ENCODE measurements at regions not wholly inside any gene's neighbourhood (a gene's known extent, or its start where the extent isn't known, plus 50 kb on each side); places are given as distances from the start of the nearest gene placed in this dataset.

DNA sequence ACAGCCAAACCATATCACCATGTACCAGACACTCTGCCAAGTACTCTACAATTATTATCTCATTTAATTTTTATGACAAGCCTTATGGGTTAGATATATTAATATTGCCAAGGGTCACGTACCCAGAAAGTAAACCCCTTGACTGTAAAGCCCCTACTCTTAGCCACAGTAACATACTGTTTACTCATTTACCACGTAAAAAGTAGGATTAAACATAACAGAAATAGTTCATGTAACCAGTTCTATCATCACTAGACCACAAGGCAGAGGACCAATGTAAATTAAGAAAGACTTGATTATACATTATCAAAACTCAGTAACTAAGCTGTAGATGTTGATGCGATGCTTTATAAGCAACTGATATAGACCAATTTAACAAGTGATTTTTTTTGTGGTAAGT lies 101.5 kb upstream of the CNTNAP4 start:
- no peak for DNase-seq

DNA sequence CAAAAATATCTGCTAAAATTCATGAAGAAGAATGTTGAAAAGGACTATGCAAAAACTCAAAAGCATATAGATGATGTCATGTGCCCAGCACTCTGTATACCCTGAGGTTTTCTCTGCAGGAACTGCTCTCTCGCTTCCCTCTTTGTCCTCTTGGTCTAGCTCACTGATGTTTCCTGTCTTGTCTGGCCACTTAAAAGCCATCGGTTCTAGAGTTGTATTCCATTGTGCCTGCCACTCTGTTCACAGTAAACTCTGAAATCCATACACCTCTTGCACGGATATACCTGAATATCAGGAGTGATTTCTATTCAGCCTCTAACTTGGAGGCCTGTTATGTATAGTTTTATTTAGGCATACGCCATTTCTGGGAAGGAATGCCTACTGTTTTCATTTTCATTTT lies 101.0 kb upstream of the CNTNAP4 start:
- DNase-seq, result no peak

DNA sequence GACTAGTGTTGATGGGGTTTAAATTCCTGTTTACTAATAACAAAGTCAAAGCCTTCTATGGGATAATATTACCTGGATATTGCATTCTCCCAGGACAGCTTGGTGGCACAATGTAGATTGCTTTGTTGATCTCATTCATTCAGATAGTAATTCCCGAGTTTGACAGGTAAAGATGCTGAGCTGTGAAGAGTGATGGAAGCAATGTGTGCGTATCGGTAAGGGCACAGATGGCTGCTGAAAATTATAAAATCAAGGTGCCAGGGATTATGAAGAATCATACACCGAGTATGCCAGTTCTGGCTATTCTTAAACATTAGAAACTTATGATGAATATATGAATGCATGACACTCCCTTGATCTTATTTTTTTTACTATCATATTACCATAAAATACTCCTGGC lies 100.6 kb upstream of the CNTNAP4 start:
- DNase-seq, result no peak

DNA sequence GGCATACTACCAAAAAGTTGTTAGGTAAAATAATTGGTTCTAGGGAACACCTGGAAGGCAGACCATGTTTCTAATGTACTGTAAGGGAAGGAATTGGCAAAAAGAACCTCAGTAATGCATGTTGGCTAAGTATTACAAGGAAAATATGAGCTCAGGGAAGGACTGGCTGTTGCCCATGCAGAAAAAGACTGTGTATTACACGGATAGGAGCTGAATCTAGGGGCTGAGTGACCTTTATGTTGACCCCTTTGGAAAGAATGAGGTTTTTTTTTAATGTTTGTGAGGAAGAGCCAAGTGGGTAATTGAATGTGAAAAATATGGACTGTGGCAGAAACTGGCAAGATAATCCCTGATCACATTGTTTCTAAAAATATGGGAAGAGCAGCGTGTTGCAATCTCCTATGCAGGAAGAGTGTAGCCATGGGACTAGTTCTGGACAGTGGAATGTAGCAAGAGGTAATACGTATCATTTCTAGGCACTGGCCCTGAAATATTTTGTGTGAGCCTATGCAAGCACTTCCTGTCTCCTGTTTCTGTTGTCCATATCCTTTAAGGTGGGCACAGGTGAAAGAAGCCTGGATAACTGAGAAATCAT lies 95.1 kb upstream of the CNTNAP4 start:
- no peak for DNase-seq

DNA sequence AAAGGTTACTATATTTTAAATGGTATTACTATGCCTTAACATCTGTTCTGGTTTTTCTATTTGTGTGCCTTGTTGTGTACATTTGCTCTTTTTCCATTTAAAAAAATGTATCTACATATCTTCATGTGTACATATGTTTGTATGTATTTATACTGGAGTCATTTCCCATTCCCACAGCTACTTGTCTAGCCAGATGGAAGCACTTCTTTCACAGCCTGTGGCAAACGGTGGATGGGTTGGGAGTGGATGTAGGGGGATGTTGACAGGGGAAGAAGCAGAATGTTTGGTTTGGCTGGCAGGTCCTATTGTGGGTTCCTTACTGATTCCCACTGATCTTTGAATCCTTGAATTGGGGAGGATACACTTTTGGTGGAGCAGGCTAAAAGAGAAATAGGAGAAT lies 93.6 kb upstream of the CNTNAP4 start:
- no peak for DNase-seq

DNA sequence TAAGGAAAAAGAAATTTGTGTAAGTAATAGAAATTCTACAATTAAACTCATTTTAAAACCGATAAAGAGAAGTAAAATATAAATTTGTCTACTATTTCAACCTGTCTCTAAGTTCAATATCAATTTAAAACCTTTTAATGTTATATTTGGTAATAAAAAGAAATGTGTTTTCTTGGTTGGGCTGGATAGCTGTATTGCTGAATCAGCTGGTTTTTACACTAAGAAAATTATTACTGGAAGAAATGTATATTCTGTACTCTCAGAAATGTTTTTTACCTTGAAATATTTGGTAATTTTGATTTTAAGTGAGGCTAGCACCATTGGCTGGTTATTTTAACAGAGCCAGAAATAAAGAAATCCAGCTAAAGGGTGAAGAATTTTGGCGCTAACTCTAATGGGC lies 87.1 kb upstream of the CNTNAP4 start:
- no peak for DNase-seq

DNA sequence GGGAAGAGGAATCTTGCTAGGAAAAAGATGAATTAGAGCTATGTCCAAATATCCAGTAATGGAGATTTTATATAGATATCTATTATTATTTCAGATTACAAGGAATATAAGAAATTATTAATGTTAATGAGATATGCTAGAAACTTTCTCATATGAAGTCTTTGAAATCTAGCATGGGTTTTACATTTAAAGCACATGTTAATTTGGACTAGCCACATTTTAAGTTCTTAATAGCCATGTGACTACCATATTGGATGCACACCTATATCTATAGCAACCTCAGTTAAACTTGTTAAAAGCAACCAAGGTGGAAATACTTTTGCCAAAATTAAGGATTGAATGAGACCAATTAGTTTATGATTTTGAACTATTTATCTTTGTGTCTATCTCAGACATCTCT lies 86.7 kb upstream of the CNTNAP4 start:
- no peak for DNase-seq

DNA sequence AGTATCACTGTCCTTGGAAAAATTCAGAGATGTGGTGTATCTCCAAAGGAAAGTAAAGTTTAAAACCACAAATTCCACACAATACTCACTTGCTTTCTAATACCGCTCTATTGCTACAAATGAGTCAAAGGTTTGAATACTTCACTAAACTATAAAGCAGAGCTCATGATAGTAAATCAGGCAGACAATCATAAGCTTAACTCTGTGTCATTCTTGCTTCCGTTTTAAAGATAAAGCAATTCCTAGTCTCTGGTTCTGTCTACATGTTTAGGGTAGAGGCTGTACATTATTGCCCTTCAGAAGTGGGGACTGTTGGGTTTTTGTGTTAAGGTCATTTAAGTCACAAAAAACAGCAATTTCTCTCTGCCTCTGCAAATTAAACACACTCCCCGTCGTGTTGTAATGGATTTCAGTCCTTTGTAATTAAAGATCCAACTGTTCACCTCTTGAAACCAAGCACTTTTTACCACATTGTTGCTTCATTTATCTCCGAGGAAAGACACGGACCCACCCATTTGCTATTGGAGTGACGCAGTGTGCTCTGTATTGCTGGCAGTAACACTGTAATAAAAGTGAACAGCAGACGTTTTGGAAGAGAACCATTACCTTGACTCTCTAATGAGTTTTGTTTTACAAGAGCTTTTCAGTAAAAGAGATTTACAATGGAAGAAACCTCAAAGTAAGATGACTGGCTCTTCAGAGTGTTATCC lies 83.1 kb upstream of the CNTNAP4 start:
- DNase-seq, result no peak

DNA sequence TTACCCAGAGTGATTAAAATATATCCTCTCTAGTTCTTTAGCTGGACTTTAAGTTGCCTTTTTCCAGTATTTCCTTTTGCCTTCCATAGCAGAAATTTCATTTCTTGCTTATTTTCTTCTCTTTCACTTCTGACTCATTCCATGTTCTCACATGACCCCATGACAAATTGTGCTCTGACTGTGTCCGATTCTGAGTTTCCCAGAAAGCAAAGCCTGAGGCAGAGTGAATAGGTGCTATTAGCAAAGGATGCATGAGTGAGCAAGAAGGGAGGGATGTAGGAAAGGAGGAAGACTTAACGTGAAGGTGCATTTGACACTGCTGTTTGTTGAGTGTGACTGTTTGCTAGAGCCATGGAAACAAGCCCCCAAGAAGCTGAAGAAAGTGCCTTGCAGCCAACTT lies 82.6 kb upstream of the CNTNAP4 start:
- DNase-seq, result peak in 1 of 51 donors; percentile 11

DNA sequence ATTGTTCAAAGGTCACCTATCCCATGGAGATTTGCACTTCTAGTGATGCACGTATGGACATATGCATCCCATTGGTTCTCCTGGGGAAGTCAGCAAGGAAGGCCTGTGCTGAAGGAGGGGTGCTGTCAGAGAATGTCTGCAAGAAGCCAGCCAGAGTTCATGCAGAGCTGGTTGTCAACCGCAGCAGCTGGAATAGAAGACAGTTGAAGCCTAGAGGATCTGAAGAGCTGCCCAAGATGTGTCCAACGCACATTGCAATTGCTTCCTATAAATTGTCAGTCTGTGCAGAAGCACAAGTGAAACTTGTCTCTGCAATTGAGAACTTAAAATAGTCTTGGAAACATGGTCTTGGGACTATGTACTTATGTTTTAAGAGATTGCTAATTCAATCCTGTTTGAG lies 82.1 kb upstream of the CNTNAP4 start:
- DNase-seq, result no peak

DNA sequence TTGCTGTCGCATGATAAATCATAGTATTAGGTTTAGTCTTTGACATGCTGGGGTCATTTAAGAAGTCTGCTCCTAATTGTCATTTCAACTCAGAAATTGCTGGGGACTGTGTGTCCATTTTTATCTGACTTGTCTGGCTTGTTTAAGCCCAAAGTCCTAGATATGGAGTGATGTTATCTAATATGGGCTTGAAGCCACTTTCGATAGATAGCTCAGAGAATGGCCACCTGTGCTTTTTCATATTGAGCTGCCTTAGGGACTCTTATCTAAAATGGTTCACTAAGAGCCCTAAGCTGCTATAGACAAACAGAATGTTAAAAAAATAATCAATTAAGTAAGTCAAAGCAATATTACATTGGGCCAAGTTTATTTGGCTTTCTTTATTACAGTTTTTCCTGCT lies 81.6 kb upstream of the CNTNAP4 start:
- no peak for DNase-seq

DNA sequence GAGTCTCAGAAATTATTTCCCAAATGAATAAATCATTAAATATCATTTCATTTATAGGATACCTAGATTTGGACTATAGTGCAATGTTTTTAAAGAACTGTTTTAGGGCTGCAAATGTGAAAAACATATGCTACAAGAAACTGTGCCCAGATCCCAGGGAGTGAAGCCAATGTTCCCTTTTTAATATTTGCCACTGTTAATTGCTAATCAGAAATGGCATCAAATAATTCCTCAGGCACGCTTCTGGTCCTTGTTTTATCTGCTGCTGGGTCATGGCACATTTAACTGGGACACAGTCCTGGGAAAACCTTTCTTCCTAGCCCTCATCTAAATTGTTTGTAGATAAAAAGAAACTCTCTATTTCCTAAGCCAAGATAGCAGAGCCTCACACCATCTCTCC lies 79.3 kb upstream of the CNTNAP4 start:
- DNase-seq, result no peak

DNA sequence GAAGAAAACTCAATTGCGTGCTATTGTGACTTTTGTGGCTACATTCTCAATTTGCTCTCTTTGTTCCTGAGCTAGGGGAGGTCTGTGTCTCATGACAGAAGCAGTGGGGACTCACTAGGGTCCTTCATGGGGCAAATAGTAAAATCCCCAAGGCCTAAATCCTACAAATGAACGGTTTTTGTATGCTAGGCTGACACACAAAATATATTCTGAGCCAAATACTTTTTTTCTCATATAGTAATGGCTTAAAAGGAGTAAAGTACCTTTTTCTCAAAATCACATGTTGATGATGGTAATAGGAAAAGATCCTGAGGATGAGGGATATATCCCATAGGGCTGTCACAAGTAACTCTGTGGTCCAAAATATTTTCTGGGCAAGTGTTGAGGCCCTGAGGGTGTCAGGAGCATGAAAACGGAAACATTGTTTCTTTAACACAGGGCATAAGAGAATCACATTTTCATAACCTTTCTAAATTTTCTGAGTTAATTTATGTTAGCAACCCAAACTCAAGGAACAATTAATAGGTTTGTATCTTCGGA lies 77.5 kb upstream of the CNTNAP4 start:
- peak in 1 of 51 donors; percentile 32 for DNase-seq

DNA sequence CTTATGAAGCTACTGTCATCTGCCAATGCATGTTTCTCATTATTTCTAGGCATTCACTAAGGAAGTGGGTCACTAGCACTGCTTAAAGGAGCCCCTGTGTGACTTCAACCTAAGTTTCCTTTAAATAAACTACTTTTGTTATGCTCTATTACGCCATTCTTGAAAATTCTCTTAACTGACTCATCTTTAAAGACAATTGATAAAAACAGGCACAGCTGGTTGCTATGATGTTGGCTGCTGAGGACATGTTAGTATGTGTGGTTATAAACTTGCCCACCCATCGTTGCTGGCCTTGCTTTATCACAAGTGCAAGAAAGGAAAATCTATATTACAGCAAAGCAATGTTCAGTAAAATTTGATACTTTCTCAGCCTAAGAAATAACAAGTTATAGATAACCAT lies 75.8 kb upstream of the CNTNAP4 start:
- DNase-seq, result no peak

DNA sequence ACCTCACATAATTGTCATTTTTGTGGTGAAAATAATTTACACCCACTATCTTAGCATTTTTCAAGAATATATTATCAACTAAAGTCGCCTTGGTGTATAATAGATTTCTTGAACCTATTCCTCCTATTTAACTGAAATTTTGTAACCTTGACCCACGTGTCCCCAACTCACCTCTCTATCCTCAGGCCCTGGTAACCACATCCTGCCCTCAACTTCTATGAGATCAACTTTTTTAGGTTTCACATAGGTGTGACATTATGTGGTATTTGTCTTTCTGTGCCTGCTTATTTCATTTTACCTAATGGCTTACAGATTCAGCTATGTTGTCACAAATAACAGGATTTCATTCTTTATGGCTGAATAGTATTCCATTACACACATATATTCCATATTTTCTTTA lies 73.0 kb upstream of the CNTNAP4 start:
- no peak for DNase-seq

DNA sequence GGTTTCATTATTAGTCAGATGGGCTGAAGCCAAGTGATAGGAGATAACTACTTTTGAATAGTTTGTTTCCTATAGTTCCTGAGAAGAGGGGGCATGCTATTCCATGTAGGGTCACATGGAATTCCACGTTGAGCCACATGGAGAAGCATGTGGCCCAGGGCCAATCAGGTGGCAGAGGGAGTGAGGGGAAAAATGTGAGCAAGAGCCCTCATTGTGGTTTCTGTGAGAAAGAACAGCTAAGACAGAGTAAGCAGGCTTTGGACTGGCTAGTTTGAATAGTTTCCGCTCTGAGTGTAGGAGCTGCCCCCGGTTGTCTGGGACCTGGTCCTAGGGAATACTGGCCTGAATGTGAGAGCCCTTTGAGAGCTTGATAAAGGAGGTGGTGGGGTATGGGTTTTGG lies 69.9 kb upstream of the CNTNAP4 start:
- no peak for DNase-seq

DNA sequence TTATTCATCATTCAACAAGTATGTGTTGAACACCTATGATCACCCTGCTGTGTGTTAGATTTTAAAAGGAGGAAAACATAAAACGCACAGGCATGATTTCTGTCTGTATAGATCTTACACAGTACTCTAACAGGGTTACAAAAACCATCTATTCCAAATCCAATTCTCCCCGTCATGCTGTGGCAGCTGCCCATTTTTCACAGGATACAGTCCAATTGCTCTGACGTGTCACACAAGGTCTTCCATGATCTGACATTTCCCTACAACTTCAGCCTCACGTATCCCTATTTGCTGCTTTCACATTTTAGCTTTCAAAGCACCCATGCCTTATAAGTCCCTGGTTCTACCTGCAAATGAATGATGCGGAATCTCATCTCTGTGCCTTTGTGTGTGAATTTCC lies 67.0 kb upstream of the CNTNAP4 start:
- no peak for DNase-seq

DNA sequence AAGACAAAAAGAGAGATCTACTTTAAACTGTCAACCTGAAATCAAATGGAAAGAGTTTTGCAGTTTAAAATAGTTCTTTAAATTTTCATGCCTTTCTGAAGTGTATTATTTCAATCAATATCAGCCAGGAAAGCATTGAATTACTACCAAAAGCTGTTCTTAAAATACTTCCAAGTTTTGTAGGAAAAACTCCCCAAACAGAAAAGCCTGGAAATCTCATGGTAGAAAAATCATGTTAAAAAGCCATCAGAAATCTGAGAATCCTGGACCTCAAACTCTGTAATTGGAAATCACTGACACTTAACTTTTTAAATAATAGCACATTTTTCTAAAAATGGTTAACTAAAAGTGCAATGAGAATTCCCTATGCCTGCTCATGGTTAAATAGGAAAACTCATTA lies 63.3 kb upstream of the CNTNAP4 start:
- no peak for DNase-seq

DNA sequence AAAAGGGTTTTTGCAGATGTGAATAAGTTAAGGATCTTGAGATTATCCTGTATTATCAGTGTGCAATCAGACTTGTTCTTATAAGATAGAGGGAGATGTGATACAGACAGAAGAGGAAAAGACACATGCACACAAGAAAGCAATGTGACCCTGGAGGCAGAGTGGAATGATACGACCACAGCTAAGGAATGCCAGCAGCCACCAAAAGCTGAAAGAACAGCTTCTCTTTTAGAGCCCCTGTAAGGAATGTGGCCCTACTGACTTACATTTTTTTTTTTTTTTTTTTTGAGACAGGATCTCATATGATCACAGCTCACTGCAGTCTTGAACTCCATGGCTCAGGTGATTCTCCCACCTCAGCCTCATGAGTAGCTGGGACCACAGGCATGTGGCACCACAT lies 62.3 kb upstream of the CNTNAP4 start:
- no peak for DNase-seq

DNA sequence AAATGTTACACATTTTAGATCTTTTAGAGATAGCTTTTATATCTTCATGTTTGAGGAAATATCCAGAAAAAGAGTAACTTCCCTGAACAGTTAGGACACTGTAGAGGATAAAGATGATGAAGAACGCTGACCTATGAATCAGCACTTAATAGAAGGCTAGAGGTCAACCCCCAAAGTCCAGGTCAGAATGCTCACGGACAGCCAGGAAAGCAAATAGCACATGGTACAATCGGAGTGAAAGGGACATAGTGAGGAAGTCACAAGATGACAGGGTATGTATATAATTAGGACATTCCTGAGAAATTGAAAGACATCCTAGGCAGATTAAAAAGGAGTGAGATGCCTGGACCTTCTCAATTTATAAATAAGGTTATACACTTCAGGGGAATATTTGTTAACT lies 55.1 kb upstream of the CNTNAP4 start:
- no peak for DNase-seq

DNA sequence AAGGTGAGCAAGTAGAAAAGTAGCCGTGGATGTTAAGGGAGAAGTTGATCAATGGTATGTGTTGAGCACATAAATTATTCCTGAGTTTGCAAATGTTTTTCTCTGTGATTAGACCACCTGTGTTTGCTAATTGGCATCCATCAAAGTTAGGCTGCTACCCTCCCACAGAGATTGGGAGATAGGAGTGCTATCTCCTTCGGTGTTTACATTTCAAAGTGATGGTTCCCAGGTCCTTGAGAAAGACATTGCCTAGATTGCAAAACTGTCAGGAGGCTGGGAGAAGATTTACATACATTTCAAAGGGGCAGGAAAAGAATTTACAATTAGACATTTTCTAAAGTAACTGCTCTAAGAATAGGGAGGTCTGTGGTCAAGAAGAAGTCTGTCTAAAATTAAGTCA lies 54.3 kb upstream of the CNTNAP4 start:
- DNase-seq, result no peak

DNA sequence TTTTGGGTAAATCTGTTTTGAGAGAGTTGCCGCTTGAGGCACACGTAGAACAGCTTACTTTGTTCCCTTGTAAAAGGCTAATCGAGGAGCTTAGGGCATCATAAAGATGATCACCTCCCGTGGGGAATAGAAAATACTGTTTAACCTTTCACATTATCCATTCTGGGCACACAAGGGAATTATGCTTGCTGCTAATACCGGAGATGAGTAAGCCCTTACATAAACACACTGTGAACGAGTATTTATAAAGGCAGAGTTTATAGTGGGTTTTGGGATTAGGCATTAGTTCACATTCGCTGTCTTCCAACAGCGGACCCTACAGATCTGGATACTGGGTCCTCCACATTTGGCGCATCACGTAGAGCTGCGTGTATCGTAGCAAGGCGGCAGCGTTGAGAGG lies 51.2 kb upstream of the CNTNAP4 start:
- no peak for DNase-seq

DNA sequence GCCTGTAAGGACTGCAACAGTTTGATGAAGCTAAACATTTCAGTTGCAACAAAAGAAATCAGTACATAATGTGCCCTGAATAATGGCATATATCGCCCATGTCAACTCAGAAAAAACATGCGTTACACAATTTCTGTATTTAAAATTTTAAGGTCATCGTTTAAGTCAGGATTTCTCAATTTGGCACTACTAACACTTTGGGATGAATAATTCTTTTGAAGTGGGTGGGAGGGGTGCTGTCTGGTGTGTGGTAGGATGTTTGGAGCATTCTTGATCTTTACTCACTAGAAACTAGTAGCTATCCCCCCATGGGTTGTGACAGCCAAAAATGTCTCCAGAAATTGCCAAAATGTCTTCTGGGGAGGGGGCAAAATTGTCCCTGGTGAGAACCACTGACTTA lies 50.7 kb upstream of the CNTNAP4 start:
- no peak for DNase-seq
